KMS-11 (cell line): ENCODE measurements at regions not wholly inside any gene's neighbourhood (a gene's known extent, or its start where the extent isn't known, plus 50 kb on each side); places are given as distances from the start of the nearest gene placed in this dataset.

ENCODE experiments used
- H2AFZ ChIP-seq: fragments of 200-600 bp; sonication (generic); 2 replicates; pipeline ENCODE4 v1.6.1; 2016; ENCODE audit warnings: antibody characterized with exemption, mixed run types, low read depth
- H3K27ac ChIP-seq: fragments of 200-600 bp; sonication (generic); 2 replicates; pipeline ENCODE4 v1.6.1; 2016; ENCODE audit warnings: mild to moderate bottlenecking, mixed run types
- H3K27me3 ChIP-seq: fragments of 200-600 bp; sonication (generic); 2 replicates; pipeline ENCODE4 v1.6.1; 2017; ENCODE audit warnings: mild to moderate bottlenecking, low read depth, mixed run types, moderate library complexity; ENCODE audit not compliant: insufficient read depth
- H3K36me3 ChIP-seq: fragments of 200-600 bp; sonication (generic); 2 replicates; pipeline ENCODE4 v1.6.1; 2017; ENCODE audit warnings: mild to moderate bottlenecking, mixed run types; ENCODE audit not compliant: insufficient read depth
- H3K4me1 ChIP-seq: fragments of 200-600 bp; sonication (generic); 2 replicates; pipeline ENCODE4 v1.6.1; 2016; ENCODE audit warnings: mild to moderate bottlenecking, low read depth, mixed run types; ENCODE audit not compliant: poor library complexity, severe bottlenecking
- H3K4me2 ChIP-seq: fragments of 200-600 bp; sonication (generic); 2 replicates; pipeline ENCODE4 v1.7.0; 2016; ENCODE audit warnings: mild to moderate bottlenecking, mixed run types
- H3K4me3 ChIP-seq: fragments of 200-600 bp; sonication (generic); IDR thresholded peaks from 2 replicates; pipeline ENCODE4 v1.6.1; 2017; ENCODE audit warnings: low read depth, low read length, mixed read lengths; ENCODE audit not compliant: insufficient read depth
- H3K79me2 ChIP-seq: fragments of 200-600 bp; sonication (generic); 2 replicates; pipeline ENCODE4 v1.6.1; 2016; ENCODE audit warnings: low read depth, mixed run types; ENCODE audit not compliant: insufficient read depth
- H3K9ac ChIP-seq: fragments of 200-600 bp; sonication (generic); 2 replicates; pipeline ENCODE4 v1.6.1; 2016; ENCODE audit warnings: mild to moderate bottlenecking, mixed run types
- H4K20me1 ChIP-seq: fragments of 200-600 bp; sonication (generic); 2 replicates; pipeline ENCODE4 v1.6.1; 2016; ENCODE audit warnings: mild to moderate bottlenecking, mixed run types; ENCODE audit not compliant: insufficient read depth
- CTCF ChIP-seq: fragments of 200-600 bp; sonication (generic); conservative IDR thresholded peaks from 2 replicates; pipeline ENCODE4 v1.6.1; 2017; ENCODE audit warnings: low read depth, mild to moderate bottlenecking, antibody characterized with exemption, low read length, moderate library complexity, mixed read lengths

- Histone ChIP-seq H3K4me3 (no peak overlapping the region), H3K27ac (no peak overlapping the region), H3K79me2 (no peaks in the 10 kb centered on the region), H2AFZ (no peak overlapping the region), H4K20me1 (no peaks in the 10 kb centered on the region), H3K27me3 (no peaks in the 10 kb centered on the region), H3K36me3 (no peaks in the 10 kb centered on the region), H3K4me1 (no peaks in the 10 kb centered on the region), H3K9ac (no peak overlapping the region), H3K4me2 (no peak overlapping the region)
- TF ChIP-seq CTCF = no peak
Measured at GRCh38 chr10:106254071-106254470, 910.4 kb downstream of the SORCS1 start.

- Histone ChIP-seq H3K4me2 (no peak overlapping the region), H3K4me3 (no peak overlapping the region), H3K9ac (no peak overlapping the region), H3K27me3 (no peaks in the 10 kb centered on the region), H3K4me1 (no peaks in the 10 kb centered on the region), H4K20me1 (no peaks in the 10 kb centered on the region), H3K79me2 (no peaks in the 10 kb centered on the region), H3K36me3 (no peaks in the 10 kb centered on the region), H3K27ac (no peak overlapping the region), H2AFZ (no peak overlapping the region)
- TF ChIP-seq CTCF = no peak
Measured at GRCh38 chr10:106252541-106252940, 912.0 kb downstream of the SORCS1 start.

- H3K4me3 ChIP-seq = no peak overlapping the region
- no peak for TF ChIP-seq CTCF
- H3K9ac ChIP-seq = no peak overlapping the region
- no peaks in the 10 kb centered on the region for H3K4me1 ChIP-seq
- H2AFZ ChIP-seq = no peak overlapping the region
- no peaks in the 10 kb centered on the region for H3K79me2 ChIP-seq
- H3K27me3 ChIP-seq = no peaks in the 10 kb centered on the region
- no peaks in the 10 kb centered on the region for H3K36me3 ChIP-seq
- H3K27ac ChIP-seq = no peak overlapping the region
- no peaks in the 10 kb centered on the region for H4K20me1 ChIP-seq
- no peak overlapping the region for H3K4me2 ChIP-seq
Measured at GRCh38 chr10:106251573-106251972, 912.9 kb downstream of the SORCS1 start.

DNA sequence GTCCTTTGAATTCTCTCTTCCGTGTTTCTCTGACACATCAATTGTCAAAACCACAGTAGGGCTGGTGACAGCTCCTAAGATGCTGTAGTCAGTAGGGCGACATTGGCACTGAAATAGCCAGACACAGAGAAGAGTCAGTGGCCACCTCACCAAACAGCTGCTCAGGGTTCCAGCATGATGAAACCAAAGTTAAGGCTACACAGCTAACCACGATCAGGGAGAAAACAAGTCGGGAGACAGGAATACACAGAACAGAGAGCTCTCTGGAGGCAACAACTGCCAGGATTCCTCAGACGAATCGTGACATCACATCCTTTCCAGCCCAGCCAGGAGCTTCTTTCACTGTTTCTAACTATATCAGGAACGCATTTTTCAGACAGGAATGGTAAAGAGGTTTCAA lies 922.2 kb downstream of the SORCS1 start:
- Histone ChIP-seq H3K4me1 (no peaks in the 10 kb centered on the region), H3K4me3 (no peak overlapping the region), H3K9ac (no peak overlapping the region), H4K20me1 (no peaks in the 10 kb centered on the region), H3K4me2 (no peak overlapping the region), H3K27me3 (no peaks in the 10 kb centered on the region), H3K79me2 (no peaks in the 10 kb centered on the region), H2AFZ (no peak overlapping the region), H3K27ac (no peak overlapping the region), H3K36me3 (no peaks in the 10 kb centered on the region)
- no peak for TF ChIP-seq CTCF

- no peaks in the 10 kb centered on the region for H3K36me3 ChIP-seq
- H3K79me2 ChIP-seq = no peaks in the 10 kb centered on the region
- H3K4me3 ChIP-seq = no peak overlapping the region
- no peak overlapping the region for H2AFZ ChIP-seq
- no peak overlapping the region for H3K27ac ChIP-seq
- no peak for TF ChIP-seq CTCF
- no peaks in the 10 kb centered on the region for H3K27me3 ChIP-seq
- H3K4me1 ChIP-seq = no peaks in the 10 kb centered on the region
- H3K9ac ChIP-seq = no peak overlapping the region
- H3K4me2 ChIP-seq = no peak overlapping the region
- no peaks in the 10 kb centered on the region for H4K20me1 ChIP-seq
Measured at GRCh38 chr10:106226828-106227227, 937.7 kb downstream of the SORCS1 start.
